Activated CD4-positive, CD25-positive, alpha-beta regulatory T cell treated with anti-CD3 and anti-CD28 coated beads, Interleukin-2, amount 50 U/mL, for 16 hours (primary cell): ENCODE measurements at regions not wholly inside any gene's neighbourhood (a gene's known extent, or its start where the extent isn't known, plus 50 kb on each side); places are given as distances from the start of the nearest gene placed in this dataset.
"Not testable (repeated sequence)": the region's sequence is repeated elsewhere in the genome, so short reads cannot be mapped to it uniquely, and the experiment has no call there.

Experiments used
- DNase-seq: peaks from one replicate; pipeline ENCODE4 v3.0.0-alpha.2; 2020; ENCODE audit warnings: low read depth, low spot score

DNA sequence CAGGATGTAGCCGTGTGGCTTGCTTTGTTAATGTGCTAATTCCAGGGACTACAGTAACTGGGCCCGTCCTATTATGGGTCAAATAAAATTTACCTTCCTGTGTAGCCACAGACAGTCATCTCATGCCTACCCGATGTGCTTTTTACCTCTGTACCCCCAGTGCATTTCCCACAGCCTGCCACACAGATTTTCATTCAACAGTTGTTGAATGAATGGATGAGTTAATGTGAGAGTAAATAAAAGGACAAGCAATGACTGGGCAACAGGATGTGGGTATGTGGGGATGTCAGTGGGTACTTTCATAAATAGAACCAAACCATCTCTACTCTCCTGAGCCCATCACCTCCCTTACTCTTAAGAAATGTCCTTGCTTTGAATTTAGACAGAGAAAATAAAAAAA is 441.2 kb upstream of the ZNF462 start:
- DNase-seq = no peak

DNA sequence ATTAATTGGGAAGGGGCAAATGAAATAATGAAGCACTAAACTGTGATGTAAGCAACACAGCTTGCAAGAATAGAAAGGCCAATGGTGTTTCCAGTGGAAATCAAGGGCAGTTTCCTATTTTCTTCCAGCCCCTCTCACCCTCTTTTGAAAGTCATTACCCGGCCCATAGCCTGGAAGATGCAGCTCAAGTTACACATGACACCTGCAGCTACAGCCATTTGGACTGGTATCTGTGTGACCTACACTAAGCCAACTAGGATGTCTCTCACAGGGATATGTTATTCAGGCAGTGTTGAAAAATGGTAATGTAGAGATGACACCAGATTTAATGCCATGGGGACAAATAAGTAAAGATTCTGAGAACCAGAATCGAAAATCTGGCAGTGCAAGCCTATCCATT is 439.4 kb upstream of the ZNF462 start:
- DNase-seq = no peak

DNA sequence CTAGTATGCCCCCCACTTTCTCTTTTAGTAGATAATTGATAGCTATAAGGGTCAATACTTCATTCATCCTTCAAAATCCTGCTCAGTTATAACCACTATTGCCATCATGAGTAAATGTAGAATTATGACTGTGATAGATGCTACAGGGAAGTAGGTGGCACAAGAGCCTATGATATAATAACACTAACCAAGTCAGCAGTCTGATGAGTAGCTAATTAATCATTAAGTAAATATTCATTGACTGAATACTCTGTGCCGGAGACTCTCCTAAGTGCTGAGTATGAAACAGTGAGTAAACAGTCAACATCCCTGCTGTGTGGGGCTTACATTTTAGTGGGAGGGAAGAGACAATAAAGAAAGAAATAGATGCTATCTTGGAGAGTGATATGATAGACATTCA is 430.3 kb upstream of the ZNF462 start:
- no peak for DNase-seq

DNA sequence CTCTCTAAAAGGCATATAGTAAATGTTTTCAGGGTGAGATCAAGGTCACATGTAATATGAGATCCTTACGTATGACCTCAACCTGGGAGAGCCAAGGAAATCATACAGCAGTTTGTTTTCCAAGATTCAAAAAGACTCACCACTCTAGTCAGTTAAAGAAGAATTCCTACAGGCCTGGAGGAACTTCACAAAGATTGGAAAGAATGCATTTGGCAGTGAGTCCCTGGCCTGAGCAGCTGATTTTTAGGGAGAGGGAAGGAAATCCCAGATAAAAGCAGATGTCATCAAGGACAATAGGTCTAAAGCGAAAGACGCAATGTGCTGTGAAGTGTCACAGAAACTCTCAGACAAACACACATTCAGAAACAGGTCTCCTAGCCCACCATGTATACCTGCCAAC is 424.0 kb upstream of the ZNF462 start:
- no peak for DNase-seq

DNA sequence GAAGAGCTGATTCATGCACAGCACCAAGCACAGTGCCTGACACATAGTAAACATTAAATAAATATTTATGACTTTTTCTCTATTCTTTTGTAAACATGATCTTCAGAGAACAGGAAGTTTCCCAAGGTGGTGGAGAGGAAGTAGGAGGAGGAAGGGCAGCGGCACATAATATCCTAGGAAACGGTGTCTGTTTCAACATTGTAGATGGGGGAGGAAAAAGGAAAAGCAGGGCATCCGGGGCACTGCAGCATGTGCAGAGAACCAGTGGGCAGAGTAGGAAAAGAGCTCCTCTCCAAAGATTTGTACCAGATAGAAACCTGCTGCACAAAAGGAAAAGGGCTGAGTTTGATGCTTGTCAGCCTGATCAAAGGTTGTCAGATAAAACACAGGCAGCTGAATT is 421.7 kb upstream of the ZNF462 start:
- no peak for DNase-seq

DNA sequence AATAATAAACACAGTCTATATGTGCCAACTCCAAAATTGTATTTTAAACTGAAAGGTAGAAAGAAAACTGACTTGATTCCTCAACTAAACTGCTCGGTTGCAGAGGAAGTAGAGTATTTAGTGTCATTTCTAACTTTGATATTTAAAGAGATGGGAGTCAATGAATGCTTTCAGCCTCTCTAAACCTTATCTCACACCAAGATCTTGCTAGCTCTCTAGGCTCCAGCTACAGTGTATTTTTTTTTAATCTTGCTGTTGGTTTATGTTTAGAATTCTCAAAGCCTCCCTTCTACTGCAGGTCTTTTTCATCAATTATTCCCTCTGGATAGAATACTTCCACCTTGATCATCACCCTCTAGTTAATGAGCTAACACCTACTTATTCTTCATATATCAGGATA is 419.4 kb upstream of the ZNF462 start:
- no peak for DNase-seq

DNA sequence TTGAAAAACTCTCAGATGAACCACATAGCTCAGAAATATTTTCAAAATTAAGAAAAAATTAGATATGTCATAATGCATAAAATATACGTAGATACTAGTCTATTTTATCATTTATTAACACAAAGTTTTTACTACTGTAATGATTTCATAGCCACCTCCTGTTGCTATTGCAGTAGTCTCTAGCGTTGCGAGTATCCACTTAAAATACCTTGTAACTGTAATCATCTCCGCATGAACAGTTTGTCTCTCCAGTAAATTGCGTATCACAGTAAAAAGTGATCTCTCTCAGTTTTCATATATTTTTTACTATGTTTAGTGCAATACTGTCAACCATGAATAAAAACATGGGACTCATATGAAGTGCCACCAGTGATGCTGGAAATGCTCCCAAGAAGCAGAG is 417.9 kb upstream of the ZNF462 start:
- DNase-seq = no peak

DNA sequence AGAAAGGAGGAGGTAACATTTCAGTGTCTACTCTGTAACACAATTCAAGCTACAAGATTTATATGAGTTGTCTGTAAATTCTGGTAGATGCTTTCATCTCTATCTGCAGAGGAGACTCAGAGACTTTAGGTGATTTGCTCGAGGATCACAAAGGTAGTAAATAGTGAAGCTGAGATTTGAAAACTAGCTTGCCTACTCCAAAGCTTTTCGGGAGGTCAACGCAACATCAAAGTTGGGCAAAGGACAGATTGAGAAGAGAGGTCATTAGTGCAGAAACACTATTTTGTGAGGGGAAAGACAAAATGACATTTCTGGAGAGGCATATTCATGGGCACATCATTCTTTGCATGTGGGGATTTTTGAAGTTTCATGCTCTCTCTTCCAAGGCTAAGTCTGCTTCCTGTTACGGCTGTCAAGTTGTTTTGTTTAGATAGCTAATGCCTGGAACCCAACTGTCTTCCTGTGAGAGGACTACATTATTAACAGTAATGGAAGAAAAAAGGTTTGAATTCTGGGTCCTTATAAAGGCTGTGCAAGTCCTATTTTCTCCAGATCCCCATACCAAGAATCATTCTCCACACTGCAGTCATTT is 413.5 kb upstream of the ZNF462 start:
- no peak for DNase-seq

DNA sequence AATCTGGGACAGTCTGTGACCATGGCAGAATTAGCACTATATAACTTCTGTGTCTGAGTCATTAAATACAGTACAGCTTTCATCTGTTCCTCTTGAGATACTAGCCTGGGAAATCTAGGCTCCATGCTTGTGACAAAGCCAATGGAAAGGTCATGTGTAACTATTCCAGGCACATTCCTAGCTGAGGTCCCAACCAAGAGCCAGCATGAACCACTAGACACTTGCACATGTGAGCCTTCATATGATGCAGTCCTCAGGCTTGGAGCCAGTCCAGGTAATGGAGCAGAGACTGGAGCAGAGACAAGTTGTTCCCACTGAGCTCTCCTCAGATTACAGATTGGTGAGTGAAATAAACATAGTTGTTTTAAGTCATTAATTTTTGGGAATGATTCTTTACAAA is 412.4 kb upstream of the ZNF462 start:
- no peak for DNase-seq

DNA sequence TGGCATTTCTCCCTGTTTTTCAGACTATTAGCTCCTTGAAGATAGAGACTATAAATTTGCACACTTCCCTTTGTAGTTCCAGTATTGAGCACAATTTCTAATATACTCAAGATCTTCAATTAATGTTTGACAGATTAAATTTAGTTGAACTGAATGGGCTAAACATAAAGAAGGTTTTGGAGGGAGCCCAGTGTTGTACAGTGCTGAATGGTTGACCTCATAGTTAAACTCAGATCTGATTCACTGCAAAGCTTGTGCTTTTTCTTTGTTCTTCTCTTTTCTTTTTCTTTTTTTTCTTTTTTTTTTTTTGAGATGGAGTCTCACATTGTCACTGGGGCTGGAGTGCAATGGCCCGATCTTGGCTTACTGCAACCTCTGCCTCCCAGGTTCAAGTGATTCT is 411.7 kb upstream of the ZNF462 start:
- DNase-seq = no peak

DNA sequence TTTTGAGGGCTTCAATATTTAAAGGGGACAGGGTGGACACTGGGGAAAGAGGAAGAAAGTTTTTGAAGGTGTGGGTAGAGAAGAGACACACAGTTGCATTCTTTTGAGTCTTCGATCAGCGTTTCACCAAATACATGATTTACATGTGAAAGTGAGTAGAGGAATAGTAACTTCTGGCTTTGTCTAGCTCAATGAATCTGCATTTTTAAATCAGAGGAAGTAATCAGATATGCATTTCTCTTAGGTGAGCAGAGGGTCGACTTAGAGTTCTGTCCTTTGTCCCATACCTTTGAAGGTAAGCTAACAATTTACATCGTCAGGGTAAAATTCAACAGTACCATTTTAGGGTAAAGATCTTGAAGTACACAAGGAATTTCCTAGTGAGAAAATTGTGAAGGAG is 406.4 kb upstream of the ZNF462 start:
- DNase-seq = no peak

DNA sequence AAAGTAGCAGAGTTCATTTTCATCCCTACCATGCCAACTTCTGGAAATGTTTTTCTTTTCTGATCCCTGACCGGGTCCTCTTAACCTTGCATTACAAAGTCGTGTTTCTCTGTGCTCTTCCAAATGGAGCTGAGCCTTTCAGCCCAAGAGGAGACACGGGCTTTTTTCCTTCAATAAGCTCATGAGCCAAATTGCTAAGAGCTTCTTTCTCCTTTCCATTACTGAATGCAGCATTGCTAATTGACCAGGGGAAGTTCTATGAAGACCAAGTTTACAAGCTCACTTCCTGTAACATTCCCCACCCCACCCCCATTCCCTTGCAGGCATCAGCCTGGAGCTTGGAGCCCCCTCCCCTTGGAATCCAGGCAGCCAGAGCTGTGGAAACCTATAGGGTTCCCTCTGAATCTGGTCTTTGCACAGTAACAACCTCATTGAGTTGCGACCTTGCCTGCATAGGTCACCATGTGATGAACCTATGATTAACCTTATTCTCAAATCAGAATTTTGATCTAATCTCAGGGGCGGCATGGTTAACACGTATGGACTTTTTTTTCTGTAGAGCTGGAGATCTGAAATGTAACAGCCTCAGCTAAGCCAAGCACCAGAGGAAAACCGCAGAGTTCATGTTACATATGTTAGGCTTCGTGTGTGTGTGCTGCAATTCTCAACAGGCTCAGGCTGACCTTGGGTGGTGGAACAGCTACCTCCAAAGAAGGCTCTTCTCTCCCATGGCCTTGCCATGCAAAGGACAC is 395.7 kb upstream of the ZNF462 start:
- DNase-seq = no peak

DNA sequence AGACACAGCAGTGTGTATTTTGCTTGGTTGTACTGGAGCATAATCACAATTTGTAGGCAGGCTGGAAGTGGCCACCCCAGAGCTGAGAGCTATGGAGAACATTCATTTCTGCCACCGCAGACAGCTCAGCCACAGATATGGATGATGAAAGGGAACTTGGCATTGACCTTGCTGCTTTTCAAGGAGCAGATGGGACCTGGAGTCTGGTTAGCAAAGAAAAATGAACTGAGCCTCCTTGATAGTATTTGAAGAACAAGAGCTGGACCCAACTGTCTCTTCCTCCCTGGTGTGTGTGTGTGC is 395.2 kb upstream of the ZNF462 start:
- no peak for DNase-seq

DNA sequence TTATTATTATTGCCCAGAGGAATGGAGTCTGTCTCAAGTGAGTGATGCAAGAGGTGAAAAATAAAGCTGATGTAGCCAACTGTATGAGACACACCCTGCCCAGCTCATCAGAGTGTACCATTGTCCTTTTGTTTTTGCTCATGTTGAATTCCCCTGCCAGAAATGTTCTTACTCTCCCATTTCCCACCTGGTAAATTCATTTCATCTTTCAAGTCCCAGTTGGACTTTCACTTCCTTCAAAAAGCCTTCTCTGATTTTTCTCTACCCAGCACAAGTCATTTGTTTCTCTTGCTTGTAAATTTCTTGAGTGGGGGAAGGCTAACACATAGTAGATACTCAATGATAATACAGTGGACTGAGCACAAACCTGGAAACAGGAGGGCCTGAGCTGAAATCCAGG is 394.5 kb upstream of the ZNF462 start:
- no peak for DNase-seq

DNA sequence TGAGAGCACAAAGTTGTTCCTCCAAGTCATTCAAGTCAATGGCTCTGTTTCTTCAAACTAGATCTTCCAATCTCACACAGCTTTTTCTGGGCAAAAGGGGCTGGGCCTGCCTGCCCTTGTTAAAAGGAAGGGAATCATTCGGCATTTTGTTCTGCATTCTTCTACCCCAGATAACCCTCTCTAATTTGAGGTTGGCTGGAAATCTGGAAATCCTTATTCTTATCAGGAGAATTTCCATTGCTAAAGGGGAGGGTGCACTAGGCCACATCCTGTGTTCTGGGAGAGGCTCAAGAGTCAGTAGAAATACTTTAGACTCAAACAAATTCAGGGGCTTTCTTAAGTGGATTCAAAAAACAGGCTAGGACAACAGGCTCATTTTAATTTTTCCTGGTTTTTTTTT is 384.7 kb upstream of the ZNF462 start:
- DNase-seq = no peak

DNA sequence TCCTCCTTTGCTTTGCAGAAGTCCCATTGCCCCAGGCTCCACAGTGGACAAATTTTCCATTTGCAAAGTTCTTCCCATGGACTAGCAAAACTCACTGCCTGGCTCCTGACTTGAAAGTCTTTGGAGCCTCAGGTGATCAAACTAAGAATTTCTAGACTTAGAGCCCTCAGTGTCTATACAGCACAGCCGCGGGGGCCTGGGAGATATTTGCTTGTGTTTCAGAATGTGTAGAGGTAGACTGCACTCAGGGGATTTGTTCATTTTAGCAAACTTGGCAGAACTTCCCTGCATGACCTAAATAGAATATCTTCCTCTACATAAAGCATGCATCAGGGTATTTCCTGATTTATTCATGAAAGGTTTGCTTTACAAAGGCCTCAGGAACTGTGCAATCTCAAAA is 384.2 kb upstream of the ZNF462 start:
- DNase-seq = no peak

DNA sequence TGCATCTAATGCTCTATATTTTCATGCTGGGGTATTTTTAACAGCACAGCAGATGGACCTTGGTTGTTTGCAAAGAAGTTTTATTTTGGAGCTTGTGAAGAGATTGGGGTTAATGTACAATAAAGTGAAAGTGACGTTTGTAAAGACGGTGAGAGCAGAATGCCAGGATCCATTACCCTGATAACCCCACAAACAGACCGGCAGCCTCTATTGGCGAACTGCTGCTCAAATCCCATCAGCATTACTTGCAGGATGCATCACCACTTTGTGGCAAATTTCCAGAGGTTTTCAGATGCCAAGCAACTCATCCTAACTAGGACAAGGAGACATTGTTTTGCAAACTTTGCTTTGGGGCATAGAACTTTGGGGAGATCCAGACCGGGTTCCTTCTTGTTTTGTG is 383.3 kb upstream of the ZNF462 start:
- DNase-seq = no peak

DNA sequence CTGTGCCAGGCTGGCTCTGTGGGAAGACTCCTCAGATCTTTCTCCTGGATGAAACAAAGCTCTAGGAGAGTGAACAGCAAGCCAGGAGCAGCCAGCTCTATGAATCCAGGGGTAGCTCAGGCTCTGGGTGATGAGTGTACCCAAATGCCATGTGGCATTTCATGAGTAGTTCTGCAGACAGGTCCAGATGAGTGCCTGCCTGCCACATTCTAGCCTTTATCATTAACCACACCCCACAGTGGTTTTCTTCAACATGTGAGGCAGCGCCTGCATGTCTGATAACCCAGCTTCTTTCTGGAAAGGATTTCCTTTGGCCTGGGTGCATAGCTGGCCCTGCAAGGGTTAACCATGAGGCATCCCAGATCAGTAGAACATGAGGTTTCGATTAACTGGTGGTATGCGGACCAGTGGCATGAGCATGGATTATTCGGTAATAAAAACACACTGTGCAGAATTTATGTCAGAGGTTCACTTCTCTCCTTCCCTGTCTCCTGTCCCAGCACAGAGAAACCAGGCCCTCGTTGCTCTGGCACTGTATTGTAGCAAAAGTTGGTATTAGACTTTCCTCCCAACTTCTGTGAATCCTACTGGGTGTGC is 381.9 kb upstream of the ZNF462 start:
- no peak for DNase-seq

DNA sequence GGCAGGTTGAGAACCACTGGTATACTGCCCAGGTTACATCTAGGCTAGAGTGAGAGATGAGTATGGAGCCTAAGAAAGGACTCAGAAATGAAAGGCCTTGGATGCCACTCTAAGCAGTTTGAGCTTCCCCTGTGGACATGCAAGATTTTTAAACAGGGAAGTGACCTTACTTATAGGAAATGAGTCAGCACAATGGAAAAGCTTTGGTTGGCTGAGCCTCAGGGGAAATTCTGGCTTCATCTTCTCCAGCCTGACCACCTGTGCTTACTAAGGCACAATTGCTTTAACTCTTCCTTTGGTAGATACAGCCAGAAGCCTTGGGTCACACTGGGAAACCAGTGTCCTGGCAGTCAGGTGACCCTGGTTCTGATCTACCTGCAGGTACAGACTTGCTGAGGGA is 380.2 kb upstream of the ZNF462 start:
- DNase-seq = no peak

DNA sequence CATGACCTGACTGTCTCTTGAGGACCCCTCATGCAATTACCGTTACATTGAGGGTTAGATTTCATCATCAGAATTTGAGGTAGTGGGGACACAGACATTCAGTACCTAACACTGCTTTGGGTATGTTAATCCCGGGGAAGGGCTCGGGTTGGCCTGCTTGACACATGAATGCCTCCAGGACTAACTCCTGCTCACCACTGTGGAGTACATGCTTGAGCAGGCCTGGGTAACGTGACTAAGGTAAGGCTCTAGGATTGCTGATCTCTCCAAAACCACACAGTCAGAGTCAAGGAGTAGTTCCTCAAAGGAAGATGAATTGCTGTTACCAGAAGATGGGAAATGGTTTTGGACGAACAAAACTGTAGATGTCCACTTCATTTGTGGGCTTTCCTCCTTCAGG is 376.3 kb upstream of the ZNF462 start:
- no peak for DNase-seq

DNA sequence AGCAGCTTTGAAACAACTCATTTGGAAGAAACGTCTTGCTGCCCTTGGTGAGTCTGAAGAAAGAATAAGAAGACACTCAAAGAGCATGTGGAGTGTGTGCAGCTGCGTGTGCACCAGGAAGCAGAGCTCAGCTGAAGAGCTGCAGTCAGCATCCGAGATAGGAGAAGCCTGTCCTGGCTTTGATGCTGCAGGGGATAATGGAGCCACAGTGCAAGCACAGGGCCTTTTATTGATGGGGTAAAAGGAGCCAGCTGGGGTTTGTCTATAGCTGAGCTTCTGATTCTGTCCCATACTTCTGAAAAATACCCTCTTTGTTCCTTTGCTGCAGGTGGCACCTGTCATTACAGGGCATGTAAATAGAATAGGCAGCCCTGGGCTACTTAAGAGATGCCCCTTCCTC is 375.7 kb upstream of the ZNF462 start:
- DNase-seq = no peak

DNA sequence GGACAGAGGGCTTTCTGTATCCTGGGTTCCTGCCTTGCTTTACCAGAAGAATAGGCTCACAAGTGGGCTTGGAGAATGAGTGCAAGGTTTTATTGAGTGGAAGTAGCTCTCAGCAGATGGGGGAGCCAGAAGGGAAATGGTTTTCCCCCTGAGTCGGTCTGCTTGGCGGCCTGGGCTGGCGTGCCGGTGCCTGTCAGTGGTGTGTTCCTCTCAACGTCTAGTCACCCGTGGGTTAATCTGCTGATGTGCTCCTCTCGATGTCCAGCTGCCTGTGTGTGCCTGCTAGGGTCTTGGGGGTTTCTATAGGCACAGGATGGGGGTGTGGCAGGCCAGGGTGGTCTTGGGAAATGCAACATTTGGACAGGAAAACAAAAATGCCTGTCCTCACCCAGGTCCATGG is 370.8 kb upstream of the ZNF462 start:
- DNase-seq = not testable (repeated sequence)

DNA sequence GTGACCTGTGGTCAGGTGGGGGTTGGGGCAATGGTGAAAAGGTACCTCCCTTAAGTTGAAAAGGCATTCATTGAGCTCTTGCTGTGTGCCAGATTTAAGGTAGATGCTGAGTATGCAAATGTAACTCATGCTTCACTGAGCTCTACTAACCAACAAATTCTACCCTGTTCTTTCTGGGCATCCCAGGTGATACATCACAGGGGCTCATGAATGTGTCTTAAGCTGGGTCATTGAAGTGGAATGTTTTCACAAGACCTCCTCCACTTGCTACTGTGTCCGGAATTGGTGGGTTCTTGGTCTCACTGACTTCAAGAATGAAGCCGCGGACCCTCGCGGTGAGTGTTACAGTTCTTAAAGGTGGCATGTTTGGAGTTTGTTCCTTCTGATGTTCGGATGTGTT is 362.8 kb upstream of the ZNF462 start:
- no peak for DNase-seq

DNA sequence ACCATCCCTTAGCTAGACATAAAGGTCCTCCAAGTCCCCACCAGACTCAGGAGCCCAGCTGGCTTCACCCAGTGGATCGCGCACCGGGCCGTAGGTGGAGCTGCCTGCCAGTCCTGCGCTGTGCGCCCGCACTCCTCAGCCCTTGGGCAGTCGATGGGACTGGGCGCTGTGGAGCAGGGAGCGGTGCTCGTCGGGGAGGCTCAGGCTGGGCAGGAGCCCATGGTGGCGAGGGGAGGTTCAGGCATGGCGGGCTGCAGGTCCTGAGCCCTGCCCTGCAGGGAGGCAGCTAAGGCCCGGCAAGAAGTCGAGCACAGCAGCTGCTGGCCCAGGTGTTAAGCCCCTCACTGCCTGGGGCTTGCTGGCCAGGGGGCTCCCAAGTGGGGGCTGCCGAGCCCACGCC is 361.8 kb upstream of the ZNF462 start:
- not testable (repeated sequence) for DNase-seq
